Esophagus muscularis mucosa (tissue), 4 donors: ENCODE measurements at regions not wholly inside any gene's neighbourhood (a gene's known extent, or its start where the extent isn't known, plus 50 kb on each side); places are given as distances from the start of the nearest gene placed in this dataset.
"Not testable (repeated sequence)": the region's sequence is repeated elsewhere in the genome, so short reads cannot be mapped to it uniquely, and the experiment has no call there.

Experiments
- DNase-seq: peaks from one replicate; pipeline ENCODE4 v3.0.0-alpha.2; 2017; ENCODE audit errors: extremely low spot score
- H3K27ac ChIP-seq, 4 donors: fragments of 200-600 bp; sonication (generic); replicated peaks in 1 of 4; 1 replicate in 3 of 4; 2 replicates in 1 of 4; pipeline ENCODE4 v1.5.1; 2016 to 2019; ENCODE audit warnings: mild to moderate bottlenecking in 1 of 4
- H3K27me3 ChIP-seq, 4 donors: fragments of 200-600 bp; sonication (generic); one replicate each; pipeline versions ENCODE4 v1.5.1 to v1.6.0; 2016 to 2019
- H3K36me3 ChIP-seq, 4 donors: fragments of 200-600 bp; sonication (generic); one replicate each; pipeline ENCODE4 v1.5.1; 2016 to 2019
- H3K4me1 ChIP-seq, 4 donors: fragments of 200-600 bp; sonication (generic); one replicate each; pipeline ENCODE4 v1.5.1; 2016 to 2019
- H3K4me3 ChIP-seq, 4 donors: fragments of 200-600 bp; sonication (generic); 1 replicate in 2 of 4; 2 replicates in 2 of 4; pipeline ENCODE4 v1.5.1; 2016 to 2019; ENCODE audit warnings: mild to moderate bottlenecking in 4 of 4, moderate library complexity in 1 of 4
- H3K9me3 ChIP-seq, 4 donors: fragments of 200-600 bp; sonication (generic); 1 replicate in 3 of 4; 2 replicates in 1 of 4; pipeline ENCODE4 v1.5.1; 2016 to 2019
- CTCF ChIP-seq, 3 experiments: fragments of 200-600 bp in 2 of 3; fragments of 450-650 bp in 1 of 3; sonication (generic) in 2 of 3; IDR thresholded peaks; one replicate each; pipeline ENCODE4 v1.5.1; 2017 to 2019; ENCODE audit warnings: antibody characterized with exemption in 3 of 3, mild to moderate bottlenecking in 2 of 3, moderate library complexity in 1 of 3
- EP300 ChIP-seq: sonication (generic); formaldehyde crosslinking; IDR thresholded peaks from one replicate; pipeline ENCODE4 v1.6.1; 2017; ENCODE audit warnings: antibody characterized with exemption
- POLR2A ChIP-seq: fragments of 450-650 bp; IDR thresholded peaks from one replicate; pipeline ENCODE4 v1.6.1; 2017; ENCODE audit warnings: antibody characterized with exemption, moderate library complexity, mild to moderate bottlenecking, low read depth
- POLR2AphosphoS5 ChIP-seq, 2 donors: sonication (generic); formaldehyde crosslinking; IDR thresholded peaks; one replicate each; pipeline ENCODE4 v1.6.1; 2017; ENCODE audit warnings: antibody characterized with exemption in 2 of 2
- WGBS: methylation state at CpG from one replicate; pipeline ENCODE4 v1.1.5; 2018; 5-methylcytosine and 5-hydroxymethylcytosine counted together
- intact Hi-C: fragments of 100-400 bp; cut with DNase I; formaldehyde crosslinking; loops from one replicate; pipeline ENCODE4 v1.15.1; 2023

- Histone ChIP-seq H3K4me1 (peaks cover 0 to 37% (median 18%) of the 10 kb centered on the region in 4 donors), H3K9me3 (peaks cover 0 to 12% (median 3%) of the 10 kb centered on the region in 4 donors), H3K36me3 (no peaks in the 10 kb centered on the region), H3K27ac (peak overlapping the region in 2 of 4 donors; percentile 3 to 30), H3K27me3 (no peaks in the 10 kb centered on the region), H3K4me3 (no peak overlapping the region)
- intact Hi-C loops = no loop called here
- DNase-seq = no peak
- WGBS = 78% methylated on average over 7 of the region's 7 CpGs
- TF ChIP-seq CTCF (IDR thresholded peaks at IDR 0.05) = no peak
- no peak for TF ChIP-seq POLR2A
- TF ChIP-seq POLR2AphosphoS5 (IDR thresholded peaks at IDR 0.05) = no peak
- TF ChIP-seq EP300 = no peak
Observed at GRCh38 chr10:78660446-78661106, 408.2 kb upstream of the ZMIZ1 start.

- WGBS = 90% methylated on average over 4 of the region's 4 CpGs
- Histone ChIP-seq H3K36me3 (no peaks in the 10 kb centered on the region), H3K27ac (no peak overlapping the region), H3K4me1 (peaks cover 0 to 20% (median 14%) of the 10 kb centered on the region in 4 donors), H3K9me3 (peaks cover 0 to 12% (median 3%) of the 10 kb centered on the region in 4 donors), H3K4me3 (no peak overlapping the region), H3K27me3 (no peaks in the 10 kb centered on the region)
- no peak for TF ChIP-seq POLR2A
- TF ChIP-seq CTCF (IDR thresholded peaks at IDR 0.05) = no peak
- no peak for TF ChIP-seq POLR2AphosphoS5 (IDR thresholded peaks at IDR 0.05)
- TF ChIP-seq EP300 = no peak
- intact Hi-C loops = no loop called here
- no peak for DNase-seq
Observed at GRCh38 chr10:78663721-78664120, 405.0 kb upstream of the ZMIZ1 start.

- Histone ChIP-seq H3K36me3 (no peaks in the 10 kb centered on the region), H3K4me1 (peaks cover 0 to 20% (median 14%) of the 10 kb centered on the region in 4 donors), H3K9me3 (peaks cover 0 to 12% (median 3%) of the 10 kb centered on the region in 4 donors), H3K4me3 (no peak overlapping the region), H3K27me3 (no peaks in the 10 kb centered on the region), H3K27ac (peak overlapping the region in 2 of 4 donors; percentile 43 to 56)
- peak; percentile 62 to 80 (median 67) for TF ChIP-seq CTCF (IDR thresholded peaks at IDR 0.05)
- TF ChIP-seq POLR2AphosphoS5 (IDR thresholded peaks at IDR 0.05) = peak in 1 of 2 donors; percentile 22
- TF ChIP-seq EP300 = no peak
- TF ChIP-seq POLR2A = no peak
- 60% methylated on average over 4 of the region's 4 CpGs for WGBS
- DNase-seq = no peak
- intact Hi-C loops = loop anchor here (5.0 kb wide), 1 partner anchor 532 kb away; no protein-coding TSS in a partner anchor
Observed at GRCh38 chr10:78664929-78665553, 403.7 kb upstream of the ZMIZ1 start.

- no peaks in the 10 kb centered on the region for H3K9me3 ChIP-seq
- H3K4me1 ChIP-seq = no peaks in the 10 kb centered on the region
- intact Hi-C loops = no loop called here
- no peak overlapping the region for H3K4me3 ChIP-seq
- WGBS = 81% methylated on average over 4 of the region's 4 CpGs
- peak; percentile 83 for DNase-seq
- H3K27ac ChIP-seq = no peak overlapping the region
- H3K36me3 ChIP-seq = no peaks in the 10 kb centered on the region
- no peaks in the 10 kb centered on the region for H3K27me3 ChIP-seq
- TF ChIP-seq CTCF (IDR thresholded peaks at IDR 0.05) (no peak), EP300 (no peak), POLR2A (no peak), POLR2AphosphoS5 (IDR thresholded peaks at IDR 0.05) (no peak)
Observed at GRCh38 chr10:78672918-78673317, 395.8 kb upstream of the ZMIZ1 start.

GRCh38 chr10:78681141-78681540, 387.6 kb upstream of the ZMIZ1 start:
- H3K27ac ChIP-seq, DNase-seq, H3K9me3 ChIP-seq, H3K27me3 ChIP-seq, H3K4me3 ChIP-seq, H3K36me3 ChIP-seq, intact Hi-C loops: not testable (repeated sequence)
- H3K4me1 ChIP-seq = peaks cover 0 to 24% (median 22%) of the 10 kb centered on the region in 4 donors
- WGBS = 97% methylated on average over 7 of the region's 7 CpGs

GRCh38 chr10:78681986-78682385, 386.8 kb upstream of the ZMIZ1 start:
- H3K27me3 ChIP-seq, H3K9me3 ChIP-seq, H3K4me3 ChIP-seq, DNase-seq, intact Hi-C loops, H3K27ac ChIP-seq, H3K36me3 ChIP-seq: not testable (repeated sequence)
- 89% methylated on average over 10 of the region's 10 CpGs for WGBS
- H3K4me1 ChIP-seq = peaks cover 0 to 30% (median 27%) of the 10 kb centered on the region in 4 donors
